H9 (cell line): ENCODE measurements at regions not wholly inside any gene's neighbourhood (a gene's known extent, or its start where the extent isn't known, plus 50 kb on each side); places are given as distances from the start of the nearest gene placed in this dataset.

Source experiments
- DNase-seq: peaks from one replicate; pipeline ENCODE4 v3.0.0-alpha.2; 2017
- H2AFZ ChIP-seq: one replicate; pipeline ENCODE4 v1.6.1; 2013; ENCODE audit warnings: mild to moderate bottlenecking, low read length, control low read depth, moderate library complexity
- H2AK5ac ChIP-seq: 2 replicates; pipeline ENCODE4 v1.6.1; 2013; ENCODE audit warnings: low read length, control low read depth, mixed read lengths; ENCODE audit not compliant: insufficient read length
- H2BK120ac ChIP-seq: one replicate; pipeline ENCODE4 v1.6.1; 2013; ENCODE audit warnings: low read depth, mild to moderate bottlenecking, low read length, control low read depth, inconsistent platforms; ENCODE audit not compliant: poor library complexity, severe bottlenecking
- H2BK12ac ChIP-seq: 2 replicates; pipeline ENCODE4 v1.6.1; 2013; ENCODE audit warnings: low read length, control low read depth, mixed read lengths, low read depth; ENCODE audit not compliant: insufficient read length
- H2BK15ac ChIP-seq: 2 replicates; pipeline ENCODE4 v1.6.1; 2013; ENCODE audit warnings: low read depth, low read length, control low read depth
- H2BK20ac ChIP-seq: one replicate; pipeline ENCODE4 v1.6.1; 2013; ENCODE audit warnings: low read depth, mild to moderate bottlenecking, low read length, control low read depth, inconsistent platforms; ENCODE audit not compliant: poor library complexity, severe bottlenecking
- H2BK5ac ChIP-seq: 2 replicates; pipeline ENCODE4 v1.6.1; 2013; ENCODE audit warnings: low read length, control low read depth, mixed read lengths; ENCODE audit not compliant: insufficient read length
- H3K14ac ChIP-seq: 2 replicates; pipeline ENCODE4 v1.6.1; 2013; ENCODE audit warnings: low read length, control low read depth; ENCODE audit not compliant: insufficient read depth
- H3K18ac ChIP-seq: 2 replicates; pipeline ENCODE4 v1.6.1; 2013; ENCODE audit warnings: low read depth, mild to moderate bottlenecking, mixed read lengths, low read length, control low read depth; ENCODE audit not compliant: insufficient read length
- H3K23ac ChIP-seq: 2 replicates; pipeline ENCODE4 v1.6.1; 2013; ENCODE audit warnings: low read length, control low read depth, mixed read lengths, low read depth; ENCODE audit not compliant: insufficient read length
- H3K23me2 ChIP-seq: 2 replicates; pipeline ENCODE4 v1.6.1; 2013; ENCODE audit warnings: low read depth, mild to moderate bottlenecking, mixed read lengths, low read length, control low read depth; ENCODE audit not compliant: insufficient read length, poor library complexity, severe bottlenecking
- H3K27ac ChIP-seq: 2 replicates; pipeline ENCODE4 v1.5.1; 2013; ENCODE audit warnings: low read length, control low read depth, mixed read lengths, low read depth; ENCODE audit not compliant: insufficient read length
- H3K27me3 ChIP-seq: 2 replicates; pipeline ENCODE4 v1.6.1; 2013; ENCODE audit warnings: low read length, control low read depth, inconsistent platforms; ENCODE audit not compliant: insufficient read depth
- H3K4ac ChIP-seq: 2 replicates; pipeline ENCODE4 v1.6.1; 2013; ENCODE audit warnings: low read depth, mild to moderate bottlenecking, control low read depth, inconsistent platforms, low read length, moderate library complexity
- H3K4me1 ChIP-seq: 2 replicates; pipeline ENCODE4 v1.6.1; 2013; ENCODE audit warnings: low read length, control low read depth, inconsistent platforms; ENCODE audit not compliant: insufficient read depth
- H3K4me2 ChIP-seq: 2 replicates; pipeline ENCODE4 v1.6.1; 2013; ENCODE audit warnings: low read length, control low read depth, mixed read lengths; ENCODE audit not compliant: insufficient read length, insufficient read depth
- H3K56ac ChIP-seq: 2 replicates; pipeline ENCODE4 v1.6.1; 2013; ENCODE audit warnings: low read depth, mild to moderate bottlenecking, mixed read lengths, low read length, control low read depth; ENCODE audit not compliant: insufficient read length
- H3K79me1 ChIP-seq: 2 replicates; pipeline ENCODE4 v1.6.1; 2013; ENCODE audit warnings: low read depth, mild to moderate bottlenecking, moderate library complexity, low read length, control low read depth, inconsistent platforms; ENCODE audit not compliant: insufficient read depth, poor library complexity, severe bottlenecking
- H3K79me2 ChIP-seq: 2 replicates; pipeline ENCODE4 v1.6.1; 2013; ENCODE audit warnings: low read length, control low read depth, inconsistent platforms; ENCODE audit not compliant: insufficient read depth
- H3K9ac ChIP-seq: 2 replicates; pipeline ENCODE4 v1.6.1; 2013; ENCODE audit warnings: low read length, control low read depth, mixed read lengths; ENCODE audit not compliant: insufficient read length; ENCODE audit errors: extremely low read depth
- H3K9me3 ChIP-seq: one replicate; pipeline ENCODE4 v1.6.1; 2013; ENCODE audit warnings: low read depth, low read length, inconsistent platforms; ENCODE audit not compliant: control insufficient read depth
- H3T11ph ChIP-seq: one replicate; pipeline ENCODE4 v1.6.1; 2013; ENCODE audit warnings: mild to moderate bottlenecking, low read length, control low read depth, inconsistent platforms
- H4K20me1 ChIP-seq: one replicate; pipeline ENCODE4 v1.6.1; 2013; ENCODE audit not compliant: control insufficient read depth, insufficient read length, insufficient read depth
- H4K5ac ChIP-seq: 2 replicates; pipeline ENCODE4 v1.6.1; 2013; ENCODE audit warnings: low read depth, mild to moderate bottlenecking, mixed read lengths, low read length, control low read depth; ENCODE audit not compliant: insufficient read length
- H4K8ac ChIP-seq: replicated peaks from 2 replicates; pipeline ENCODE4 v1.6.1; 2013; ENCODE audit warnings: low read length, control low read depth, mixed read lengths, low read depth; ENCODE audit not compliant: insufficient read length
- H4K91ac ChIP-seq: 2 replicates; pipeline ENCODE4 v1.6.1; 2013; ENCODE audit warnings: low read depth, mild to moderate bottlenecking, moderate library complexity, mixed read lengths, low read length, control low read depth; ENCODE audit not compliant: insufficient read length
- H3K27ac Mint-ChIP-seq, 3 experiments: 2 replicates in 2 of 3; 3 replicates in 1 of 3; pipeline ENCODE4 v1.8.0; 2020 to 2021; ENCODE audit warnings: mixed read lengths in 3 of 3, mild to moderate bottlenecking in 1 of 3, moderate library complexity in 1 of 3
- H3K27me3 Mint-ChIP-seq: 2 replicates; pipeline ENCODE4 v1.8.0; 2021; ENCODE audit warnings: low read depth, mild to moderate bottlenecking, moderate library complexity, mixed read lengths
- H3K36me3 Mint-ChIP-seq, 3 experiments: 2 replicates in 2 of 3; 3 replicates in 1 of 3; pipeline ENCODE4 v1.8.0; 2020 to 2021; ENCODE audit warnings: low read depth in 3 of 3, mixed read lengths in 3 of 3; ENCODE audit not compliant: insufficient read depth in 1 of 3
- H3K4me1 Mint-ChIP-seq, 2 experiments: 2 replicates each; pipeline ENCODE4 v1.8.0; 2020; ENCODE audit warnings: mixed read lengths in 2 of 2
- H3K4me3 Mint-ChIP-seq, 2 experiments: 2 replicates in 1 of 2; 3 replicates in 1 of 2; pipeline ENCODE4 v1.8.0; 2020 to 2021; ENCODE audit warnings: mild to moderate bottlenecking in 2 of 2, mixed read lengths in 2 of 2, moderate library complexity in 1 of 2
- H3K9me3 Mint-ChIP-seq, 2 experiments: 2 replicates in 1 of 2; 3 replicates in 1 of 2; pipeline ENCODE4 v1.8.0; 2020; ENCODE audit warnings: mild to moderate bottlenecking in 2 of 2, mixed read lengths in 2 of 2, moderate library complexity in 1 of 2
- WGBS: extraction: QIAGEN DNeasy Blood & Tissue Kit; methylation state at CpG from one replicate; pipeline ENCODE4 v1.1.7; 2013; ENCODE audit warnings: missing lambda C conversion rate, low lambda C conversion rate, mixed read lengths; ENCODE audit not compliant: insufficient read length; ENCODE audit errors: extremely low coverage; 5-methylcytosine and 5-hydroxymethylcytosine counted together
- TF ChIP-seq, protein P1 (sequence below): fragments of 200-600 bp; sonication (generic); conservative IDR thresholded peaks from 3 replicates; pipeline ENCODE4 v1.8.0; 2021; ENCODE audit warnings: antibody characterized with exemption, mild to moderate bottlenecking

DNA sequence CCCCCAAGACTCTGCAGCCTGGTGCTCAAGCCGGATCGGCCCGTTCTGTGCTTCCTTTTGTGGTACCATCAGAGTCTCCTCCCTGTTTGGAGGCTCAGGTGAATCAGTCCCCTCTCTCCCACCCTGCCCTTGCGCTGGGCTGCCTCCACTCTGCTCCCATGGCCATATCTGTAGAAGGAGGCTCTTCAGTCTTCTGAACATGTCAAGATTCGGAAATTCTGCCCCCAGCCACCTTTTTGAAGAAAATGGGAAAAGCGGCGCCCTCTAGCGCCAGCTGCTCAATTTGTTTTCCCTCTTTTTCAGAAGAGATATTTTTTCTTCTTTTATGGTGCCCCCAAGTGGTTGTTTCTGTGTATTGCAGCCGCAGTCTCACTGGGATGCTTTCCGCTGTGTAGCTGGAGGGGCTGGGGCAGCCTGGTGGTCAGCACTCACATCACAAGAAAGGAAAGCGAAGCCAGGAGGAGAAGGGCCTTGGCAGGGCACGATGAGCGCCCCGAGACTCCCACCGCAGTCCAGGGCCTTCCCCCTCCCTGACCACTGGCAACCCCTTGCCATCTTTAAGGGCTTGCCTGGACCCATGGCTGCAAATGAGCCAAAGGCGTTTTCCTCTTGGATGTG is 58.4 kb upstream of the CACNA1E start:
- Histone ChIP-seq H4K91ac (no peak overlapping the region), H2BK15ac (no peak overlapping the region), H4K5ac (no peak overlapping the region), H2BK120ac (no peak overlapping the region), H3K27me3 (no peaks in the 10 kb centered on the region; the same call in 1 of the 2 replicates), H2AK5ac (no peak overlapping the region), H3K14ac (no peak overlapping the region), H3K4me2 (no peak overlapping the region), H4K20me1 (no peaks in the 10 kb centered on the region), H3K27ac (no peak overlapping the region), H2BK5ac (no peak overlapping the region), H3K9me3 (no peaks in the 10 kb centered on the region), H3T11ph (no peak overlapping the region), H3K9ac (no peak overlapping the region), H3K56ac (no peak overlapping the region), H4K8ac (no peak overlapping the region), H2BK20ac (no peak overlapping the region), H3K18ac (no peak overlapping the region), H3K23ac (no peak overlapping the region), H3K4me1 (no peaks in the 10 kb centered on the region), H3K79me2 (no peaks in the 10 kb centered on the region), H3K79me1 (no peaks in the 10 kb centered on the region), H3K23me2 (peaks cover 3% of the 10 kb centered on the region), H2BK12ac (no peak overlapping the region), H2AFZ (no peak overlapping the region), H3K4ac (no peak overlapping the region)
- Mint-ChIP-seq H3K9me3 (peaks cover 2 to 5% of the 10 kb centered on the region in 2 experiments; a peak in 2 of 5 replicates), H3K4me3 (no peak overlapping the region), H3K36me3 (no peaks in the 10 kb centered on the region), H3K27me3 (peaks cover 28% of the 10 kb centered on the region), H3K4me1 (peaks cover 5 to 15% of the 10 kb centered on the region in 2 experiments), H3K27ac (no peak overlapping the region)
- DNase-seq: peak; percentile 88
- WGBS: no CpG with 5 or more reads among the region's 16 CpGs
- TF ChIP-seq, protein P1, sequence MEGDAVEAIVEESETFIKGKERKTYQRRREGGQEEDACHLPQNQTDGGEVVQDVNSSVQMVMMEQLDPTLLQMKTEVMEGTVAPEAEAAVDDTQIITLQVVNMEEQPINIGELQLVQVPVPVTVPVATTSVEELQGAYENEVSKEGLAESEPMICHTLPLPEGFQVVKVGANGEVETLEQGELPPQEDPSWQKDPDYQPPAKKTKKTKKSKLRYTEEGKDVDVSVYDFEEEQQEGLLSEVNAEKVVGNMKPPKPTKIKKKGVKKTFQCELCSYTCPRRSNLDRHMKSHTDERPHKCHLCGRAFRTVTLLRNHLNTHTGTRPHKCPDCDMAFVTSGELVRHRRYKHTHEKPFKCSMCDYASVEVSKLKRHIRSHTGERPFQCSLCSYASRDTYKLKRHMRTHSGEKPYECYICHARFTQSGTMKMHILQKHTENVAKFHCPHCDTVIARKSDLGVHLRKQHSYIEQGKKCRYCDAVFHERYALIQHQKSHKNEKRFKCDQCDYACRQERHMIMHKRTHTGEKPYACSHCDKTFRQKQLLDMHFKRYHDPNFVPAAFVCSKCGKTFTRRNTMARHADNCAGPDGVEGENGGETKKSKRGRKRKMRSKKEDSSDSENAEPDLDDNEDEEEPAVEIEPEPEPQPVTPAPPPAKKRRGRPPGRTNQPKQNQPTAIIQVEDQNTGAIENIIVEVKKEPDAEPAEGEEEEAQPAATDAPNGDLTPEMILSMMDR: peak; percentile 100
